ENCODE measurements at regions not wholly inside any gene's neighbourhood (a gene's known extent, or its start where the extent isn't known, plus 50 kb on each side); places are given as distances from the start of the nearest gene placed in this dataset.
A peak's percentile ranks its signal among the peaks of the same experiment; 100 is the strongest.

- DNase-seq: no peak
Observed at GRCh38 chr14:26773906-26774593, 176.2 kb upstream of the NOVA1 start.

- DNase-seq: no peak
Observed at GRCh38 chr14:26775765-26776563, 178.1 kb upstream of the NOVA1 start.

- no peak for DNase-seq
Observed at GRCh38 chr14:26791117-26791806, 193.4 kb upstream of the NOVA1 start.

GRCh38 chr14:26794731-26795130, 196.9 kb upstream of the NOVA1 start:
- no peak for DNase-seq

GRCh38 chr14:26808407-26808806, 210.6 kb upstream of the NOVA1 start:
- no peak for DNase-seq

- no peak for DNase-seq
Observed at GRCh38 chr14:26810631-26811030, 212.8 kb upstream of the NOVA1 start.

GRCh38 chr14:26811756-26812305, 214.0 kb upstream of the NOVA1 start:
- no peak for DNase-seq

- DNase-seq: no peak
Observed at GRCh38 chr14:26820138-26820537, 222.3 kb upstream of the NOVA1 start.

GRCh38 chr14:26820572-26820971, 222.7 kb upstream of the NOVA1 start:
- no peak for DNase-seq

- DNase-seq: no peak
Observed at GRCh38 chr14:26828741-26829140, 230.9 kb upstream of the NOVA1 start.

- no peak for DNase-seq
Observed at GRCh38 chr14:26833621-26834176, 235.9 kb upstream of the NOVA1 start.

- no peak for DNase-seq
Observed at GRCh38 chr14:26835979-26836570, 238.2 kb upstream of the NOVA1 start.

- DNase-seq: no peak
Observed at GRCh38 chr14:26839481-26839880, 241.6 kb upstream of the NOVA1 start.

- DNase-seq: no peak
Observed at GRCh38 chr14:26841326-26841725, 243.5 kb upstream of the NOVA1 start.

GRCh38 chr14:26841920-26842741, 244.3 kb upstream of the NOVA1 start:
- peak; percentile 21 for DNase-seq

GRCh38 chr14:26845151-26845818, 247.5 kb upstream of the NOVA1 start:
- no peak for DNase-seq

GRCh38 chr14:26846388-26846787, 248.6 kb upstream of the NOVA1 start:
- DNase-seq: no peak

GRCh38 chr14:26849514-26849913, 251.7 kb upstream of the NOVA1 start:
- DNase-seq: no peak

- DNase-seq: no peak
Observed at GRCh38 chr14:26851793-26852192, 254.0 kb upstream of the NOVA1 start.

GRCh38 chr14:26855077-26855753, 257.4 kb upstream of the NOVA1 start:
- no peak for DNase-seq

All from NCI-H1694 treated with DMSO at 0.1 percent for 48 hours (cell line).